ENCODE measurements at regions not wholly inside any gene's neighbourhood (a gene's known extent, or its start where the extent isn't known, plus 50 kb on each side); places are given as distances from the start of the nearest gene placed in this dataset.

- TF ChIP-seq CTCF (conservative IDR thresholded peaks at IDR 0.05; ENCODE audit: low read length) (no peak), EZH2phosphoT487 (IDR thresholded peaks at IDR 0.05; ENCODE audit: borderline replicate concordance, low read depth, low read length) (no peak)
- intact Hi-C loops (cut with micrococcal nuclease; ENCODE audit: unreplicated experiment): no loop called here
- BruUV-seq (replicated peaks): no TSS peak
Observed at GRCh38 chr5:88657906-88658775, 224.8 kb downstream of the MEF2C start.

GRCh38 chr5:88657136-88657535, 225.8 kb downstream of the MEF2C start:
- BruUV-seq (replicated peaks): no TSS peak
- Histone ChIP-seq H3K9me2 (ENCODE audit: insufficient read depth, low read length) (no peaks in the 10 kb centered on the region), H3K4me2 (ENCODE audit: low read length) (no peak overlapping the region), H3K4me1 (ENCODE audit: insufficient read depth, low read length, poor library complexity, severe bottlenecking) (peaks cover 25% of the 10 kb centered on the region), H3K4me3 (ENCODE audit: low read depth, low read length, poor library complexity, severe bottlenecking) (no peak overlapping the region), H2AFZ (ENCODE audit: low read length) (no peak overlapping the region), H3K36me3 (ENCODE audit: insufficient read depth, low read length) (no peaks in the 10 kb centered on the region), H3K27ac (ENCODE audit: low read depth, low read length, poor library complexity, severe bottlenecking) (no peak overlapping the region), H3K79me2 (ENCODE audit: insufficient read depth, low read depth, low read length) (no peaks in the 10 kb centered on the region), H4K20me1 (ENCODE audit: insufficient read depth, low read length) (no peaks in the 10 kb centered on the region), H3K9me3 (ENCODE audit: low read length) (no peaks in the 10 kb centered on the region)
- POLR2A ChIA-PET: interaction anchor here (0.7 to 4.2 kb wide), 5 partner anchors 9 to 415 kb away, joined by 3 to 88 read pairs (median 4); no protein-coding TSS in a partner anchor
- DNase-seq (ENCODE audit: low spot score): no peak
- no peak for TF ChIP-seq CTCF (conservative IDR thresholded peaks at IDR 0.05; ENCODE audit: low read length)
- TF ChIP-seq EZH2phosphoT487 (IDR thresholded peaks at IDR 0.05; ENCODE audit: borderline replicate concordance, low read depth, low read length): no peak
- CTCF ChIA-PET (ENCODE audit: unreplicated experiment): no interaction called here
- intact Hi-C loops (cut with micrococcal nuclease; ENCODE audit: unreplicated experiment): no loop called here

More at GRCh38 chr5:88657906-88658775, 224.8 kb downstream of the MEF2C start:
- Histone ChIP-seq H3K9me3 (ENCODE audit: low read length) (no peaks in the 10 kb centered on the region), H3K4me2 (ENCODE audit: low read length) (no peak overlapping the region), H3K79me2 (ENCODE audit: insufficient read depth, low read depth, low read length) (no peaks in the 10 kb centered on the region), H3K4me3 (ENCODE audit: low read depth, low read length, poor library complexity, severe bottlenecking) (no peak overlapping the region), H3K9me2 (ENCODE audit: insufficient read depth, low read length) (no peaks in the 10 kb centered on the region), H4K20me1 (ENCODE audit: insufficient read depth, low read length) (no peaks in the 10 kb centered on the region), H3K27ac (ENCODE audit: low read depth, low read length, poor library complexity, severe bottlenecking) (no peak overlapping the region), H2AFZ (ENCODE audit: low read length) (no peak overlapping the region), H3K36me3 (ENCODE audit: insufficient read depth, low read length) (no peaks in the 10 kb centered on the region), H3K4me1 (ENCODE audit: insufficient read depth, low read length, poor library complexity, severe bottlenecking) (peaks cover 25% of the 10 kb centered on the region)
- CTCF ChIA-PET (ENCODE audit: unreplicated experiment): no interaction called here
- POLR2A ChIA-PET: interaction anchor here (0.5 to 4.2 kb wide), 12 partner anchors 9 to 457 kb away, joined by 3 to 88 read pairs (median 3); no protein-coding TSS in a partner anchor
- DNase-seq (ENCODE audit: low spot score): no peak
